ENCODE measurements at regions not wholly inside any gene's neighbourhood (a gene's known extent, or its start where the extent isn't known, plus 50 kb on each side); places are given as distances from the start of the nearest gene placed in this dataset.

DNA sequence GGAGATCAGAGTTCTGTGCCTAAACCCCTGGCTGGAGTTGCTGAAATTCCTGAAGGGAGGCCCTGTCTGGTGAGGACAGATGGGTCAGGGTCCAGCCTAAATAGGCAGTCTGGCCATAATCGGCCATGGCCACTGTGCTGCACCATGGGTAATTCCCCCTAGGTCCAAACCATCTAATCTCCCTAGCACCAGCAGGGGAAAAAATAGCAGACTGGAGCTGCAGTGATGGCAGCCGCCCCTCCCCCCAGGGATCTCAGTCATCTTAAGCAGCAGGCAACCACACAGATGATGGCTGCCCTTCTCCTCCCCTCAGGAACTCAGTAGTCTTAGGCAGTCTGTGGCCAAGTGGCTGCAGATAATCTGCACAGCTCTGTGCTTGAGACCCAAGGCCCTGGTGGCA, 68.4 kb upstream of the CD96 start:
- Histone ChIP-seq H3K4me3 (no peak overlapping the region), H3K9me3 (no peaks in the 10 kb centered on the region), H3K36me3 (no peaks in the 10 kb centered on the region), H3K27ac (no peak overlapping the region), H3K4me1 (no peaks in the 10 kb centered on the region), H3K27me3 (no peaks in the 10 kb centered on the region), H3K9ac (ENCODE audit: low read depth in 2 of 2, low read length in 2 of 2) (no peak overlapping the region)
- intact Hi-C loops (cut with DNase I) = no loop called here
- DNase-seq = no peak
- TF ChIP-seq, protein P1, sequence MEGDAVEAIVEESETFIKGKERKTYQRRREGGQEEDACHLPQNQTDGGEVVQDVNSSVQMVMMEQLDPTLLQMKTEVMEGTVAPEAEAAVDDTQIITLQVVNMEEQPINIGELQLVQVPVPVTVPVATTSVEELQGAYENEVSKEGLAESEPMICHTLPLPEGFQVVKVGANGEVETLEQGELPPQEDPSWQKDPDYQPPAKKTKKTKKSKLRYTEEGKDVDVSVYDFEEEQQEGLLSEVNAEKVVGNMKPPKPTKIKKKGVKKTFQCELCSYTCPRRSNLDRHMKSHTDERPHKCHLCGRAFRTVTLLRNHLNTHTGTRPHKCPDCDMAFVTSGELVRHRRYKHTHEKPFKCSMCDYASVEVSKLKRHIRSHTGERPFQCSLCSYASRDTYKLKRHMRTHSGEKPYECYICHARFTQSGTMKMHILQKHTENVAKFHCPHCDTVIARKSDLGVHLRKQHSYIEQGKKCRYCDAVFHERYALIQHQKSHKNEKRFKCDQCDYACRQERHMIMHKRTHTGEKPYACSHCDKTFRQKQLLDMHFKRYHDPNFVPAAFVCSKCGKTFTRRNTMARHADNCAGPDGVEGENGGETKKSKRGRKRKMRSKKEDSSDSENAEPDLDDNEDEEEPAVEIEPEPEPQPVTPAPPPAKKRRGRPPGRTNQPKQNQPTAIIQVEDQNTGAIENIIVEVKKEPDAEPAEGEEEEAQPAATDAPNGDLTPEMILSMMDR (IDR thresholded peaks at IDR 0.05) = no peak

DNA sequence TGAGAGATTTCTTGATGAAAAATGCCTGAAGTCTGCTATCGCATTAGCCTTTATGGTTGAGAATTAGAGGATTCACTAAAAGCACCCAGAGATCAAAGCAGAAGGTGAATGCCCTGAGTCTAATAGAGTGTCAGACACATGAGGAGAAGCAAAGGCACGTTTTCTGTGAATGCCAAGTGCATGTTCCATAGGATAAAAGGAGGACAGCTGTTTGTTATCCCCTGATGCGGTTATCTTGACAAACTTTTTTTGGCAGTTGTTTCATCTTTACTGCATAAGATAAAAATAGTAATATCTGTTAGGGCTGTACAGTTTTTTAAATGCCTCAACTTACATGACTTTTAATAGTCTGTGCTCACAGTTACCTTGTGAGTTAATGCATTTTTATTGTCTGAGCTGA, 65.3 kb upstream of the CD96 start:
- DNase-seq = no peak
- intact Hi-C loops (cut with DNase I) = no loop called here
- Histone ChIP-seq H3K9me3 (no peaks in the 10 kb centered on the region), H3K4me3 (no peak overlapping the region), H3K27ac (no peak overlapping the region), H3K36me3 (no peaks in the 10 kb centered on the region), H3K4me1 (no peaks in the 10 kb centered on the region), H3K27me3 (no peaks in the 10 kb centered on the region), H3K9ac (ENCODE audit: low read depth in 2 of 2, low read length in 2 of 2) (no peak overlapping the region)
- TF ChIP-seq, protein P1 (IDR thresholded peaks at IDR 0.05) = no peak

DNA sequence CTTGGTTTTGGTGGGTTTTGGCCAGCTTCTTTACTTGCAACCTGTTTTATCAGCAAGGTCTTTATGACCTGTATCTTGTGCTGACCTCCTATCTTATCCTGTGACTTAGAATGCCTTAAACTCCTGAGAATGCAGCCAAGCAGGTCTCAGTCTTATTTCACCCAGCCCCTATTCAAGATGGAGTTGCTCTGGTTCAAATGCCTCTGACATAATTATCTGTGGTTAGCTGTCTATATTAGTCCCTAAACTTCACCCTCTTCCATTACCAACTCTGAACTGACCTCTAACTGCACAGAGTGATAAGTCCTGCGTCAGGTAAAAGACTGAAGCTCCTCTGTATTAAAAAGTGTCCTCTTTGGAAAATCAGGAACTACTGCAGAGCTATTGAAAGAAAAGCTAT, 61.9 kb upstream of the CD96 start:
- Histone ChIP-seq H3K4me1 (no peaks in the 10 kb centered on the region), H3K9ac (ENCODE audit: low read depth in 2 of 2, low read length in 2 of 2) (no peak overlapping the region), H3K36me3 (no peaks in the 10 kb centered on the region), H3K27me3 (no peaks in the 10 kb centered on the region), H3K4me3 (no peak overlapping the region), H3K9me3 (no peaks in the 10 kb centered on the region), H3K27ac (no peak overlapping the region)
- DNase-seq = no peak
- TF ChIP-seq, protein P1 (IDR thresholded peaks at IDR 0.05) = no peak
- intact Hi-C loops (cut with DNase I) = no loop called here

DNA sequence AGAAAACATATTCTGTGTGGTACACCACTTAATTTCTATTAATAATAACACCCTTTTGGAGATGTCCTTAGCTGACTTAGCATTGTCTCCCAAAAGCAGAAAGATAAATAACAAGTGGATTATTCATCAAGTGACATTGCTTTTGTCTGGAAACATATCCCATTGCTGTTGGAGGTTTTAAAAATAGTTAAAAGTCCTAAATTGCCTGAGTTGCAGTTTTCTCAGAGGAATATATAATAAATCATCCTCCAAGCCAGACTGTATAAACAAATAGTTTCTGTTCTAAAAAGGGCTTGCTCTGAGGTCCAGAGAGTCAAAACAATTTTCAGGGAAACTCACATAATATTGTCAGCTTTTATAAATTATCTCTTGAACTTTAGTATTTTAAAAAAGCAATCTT, 60.4 kb upstream of the CD96 start:
- H3K4me1 ChIP-seq = no peaks in the 10 kb centered on the region

DNA sequence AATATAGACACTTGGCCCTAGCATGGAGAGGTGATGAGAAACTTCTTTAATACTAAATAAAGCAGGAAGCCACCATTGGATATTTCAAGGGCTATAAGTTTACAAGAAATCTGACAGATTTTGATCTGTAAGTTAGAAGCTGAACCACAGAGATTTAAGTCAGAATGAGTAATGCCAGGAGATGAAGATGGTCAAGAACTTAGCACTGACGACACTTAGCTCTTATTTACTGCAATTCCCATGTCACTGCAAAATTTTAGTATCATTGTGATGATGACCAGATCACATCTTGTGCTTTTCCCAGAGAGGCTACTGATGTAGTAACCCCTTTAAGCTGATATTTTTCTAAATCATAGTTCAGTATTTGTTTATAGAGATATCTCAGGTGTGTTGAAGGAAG, 59.4 kb upstream of the CD96 start:
- Histone ChIP-seq H3K4me3 (no peak overlapping the region), H3K27me3 (no peaks in the 10 kb centered on the region), H3K36me3 (no peaks in the 10 kb centered on the region), H3K9ac (ENCODE audit: low read depth in 2 of 2, low read length in 2 of 2) (no peak overlapping the region), H3K27ac (no peak overlapping the region), H3K9me3 (no peaks in the 10 kb centered on the region), H3K4me1 (no peaks in the 10 kb centered on the region)
- intact Hi-C loops (cut with DNase I) = no loop called here
- TF ChIP-seq, protein P1 (IDR thresholded peaks at IDR 0.05) = no peak
- no peak for DNase-seq

More for the DNA sequence above, 60.4 kb upstream of the CD96 start:
- Histone ChIP-seq H3K9ac (ENCODE audit: low read depth in 2 of 2, low read length in 2 of 2) (no peak overlapping the region), H3K4me3 (no peak overlapping the region), H3K27me3 (no peaks in the 10 kb centered on the region), H3K9me3 (no peaks in the 10 kb centered on the region), H3K27ac (no peak overlapping the region), H3K36me3 (no peaks in the 10 kb centered on the region)
- TF ChIP-seq, protein P1 (IDR thresholded peaks at IDR 0.05) = no peak
- intact Hi-C loops (cut with DNase I) = no loop called here
- no peak for DNase-seq

DNA sequence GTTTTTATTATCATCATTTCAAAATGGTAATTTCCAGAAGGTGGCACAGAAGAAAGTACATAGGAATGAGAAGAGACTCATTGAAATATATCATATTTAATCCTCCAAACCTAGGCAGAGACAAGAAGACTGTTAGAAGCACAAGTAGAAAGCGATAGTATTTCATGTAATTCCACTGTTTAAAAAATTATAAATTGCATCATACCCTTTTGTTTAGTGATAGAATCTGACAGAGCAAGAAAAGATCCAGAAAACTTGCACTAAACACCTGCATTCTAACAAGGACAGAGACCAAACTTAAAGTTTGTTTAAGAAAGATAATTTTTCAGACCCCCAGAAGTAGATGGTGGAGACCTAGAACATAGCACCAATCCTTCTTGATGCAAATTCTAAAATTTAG, 56.9 kb upstream of the CD96 start:
- no peak overlapping the region for H3K4me3 ChIP-seq
- H3K27me3 ChIP-seq = no peaks in the 10 kb centered on the region
- H3K27ac ChIP-seq = no peak overlapping the region
- no peaks in the 10 kb centered on the region for H3K36me3 ChIP-seq
- no peak for DNase-seq
- intact Hi-C loops (cut with DNase I) = no loop called here
- no peak overlapping the region for H3K9ac ChIP-seq (ENCODE audit: low read depth in 2 of 2, low read length in 2 of 2)
- no peaks in the 10 kb centered on the region for H3K9me3 ChIP-seq
- TF ChIP-seq, protein P1 (IDR thresholded peaks at IDR 0.05) = no peak
- no peaks in the 10 kb centered on the region for H3K4me1 ChIP-seq

Data from colonic mucosa (tissue), 4 donors.